PFSK-1 (cell line): ENCODE measurements at regions not wholly inside any gene's neighbourhood (a gene's known extent, or its start where the extent isn't known, plus 50 kb on each side); places are given as distances from the start of the nearest gene placed in this dataset.

Source experiments
- POLR2AphosphoS5 ChIP-seq: IDR thresholded peaks from 2 replicates; pipeline ENCODE4 v1.6.1; 2012; ENCODE audit warnings: low read depth, mild to moderate bottlenecking, control low read depth, low read length, moderate library complexity
- TAF1 ChIP-seq: IDR thresholded peaks from 2 replicates; pipeline ENCODE4 v1.6.1; 2012; ENCODE audit warnings: low read length, control low read depth, borderline replicate concordance; ENCODE audit not compliant: insufficient read depth

GRCh38 chr11:70711095-70711910 is 313.0 kb downstream of the CTTN start:
- TF ChIP-seq POLR2AphosphoS5 (no peak), TAF1 (no peak)
